HL-60/S4 (cell line): ENCODE measurements at regions not wholly inside any gene's neighbourhood (a gene's known extent, or its start where the extent isn't known, plus 50 kb on each side); places are given as distances from the start of the nearest gene placed in this dataset.

Experiments
- in situ Hi-C: fragments of 300-500 bp; cut with MboI; formaldehyde crosslinking; loops from 2 replicates; pipeline ENCODE4 v1.14.3; 2022; ENCODE audit warnings: low sequenced_read_pairs

DNA sequence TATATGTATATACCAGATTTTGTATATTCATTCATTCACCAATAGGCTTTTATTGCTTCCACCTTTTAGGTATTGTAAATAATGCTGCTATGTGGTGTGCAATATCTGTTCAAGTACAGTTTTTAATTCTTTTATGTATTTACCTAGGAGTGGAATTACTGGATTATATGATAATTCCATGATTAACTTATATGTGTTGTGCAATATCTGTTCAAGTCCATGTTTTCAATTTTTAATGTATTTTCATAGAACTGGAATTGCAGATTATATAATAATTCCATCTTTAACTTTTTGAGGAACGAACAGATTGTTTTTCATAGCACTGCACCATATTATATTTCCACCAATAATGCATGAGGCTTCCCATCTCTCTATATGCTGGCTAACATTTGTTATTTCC is 50.6 kb upstream of the L3MBTL4 start:
- in situ Hi-C loops: no loop called here

DNA sequence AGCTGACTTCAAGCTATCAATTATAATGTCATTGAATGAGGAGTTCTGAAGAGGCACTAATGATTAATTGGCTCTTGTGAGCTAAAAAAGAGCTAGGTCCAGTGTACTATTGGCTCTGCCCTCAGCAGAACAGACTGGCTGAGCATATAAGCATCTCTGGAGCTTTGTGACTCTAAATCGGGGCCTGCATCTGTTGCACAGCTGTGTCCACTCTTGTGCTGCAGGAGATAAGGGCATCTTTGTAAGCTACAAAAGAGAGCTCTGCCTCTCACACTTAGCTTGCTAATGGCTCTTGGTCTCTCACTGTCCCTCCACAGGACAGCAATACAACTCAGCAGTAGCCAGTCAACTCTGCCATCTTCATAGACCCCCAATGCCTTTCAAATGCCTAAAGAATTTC is 61.5 kb upstream of the L3MBTL4 start:
- in situ Hi-C loops: no loop called here

- in situ Hi-C loops: no loop called here
These were observed 62.2 kb upstream of the L3MBTL4 start for GRCh38 chr18:6476880-6477279.

DNA sequence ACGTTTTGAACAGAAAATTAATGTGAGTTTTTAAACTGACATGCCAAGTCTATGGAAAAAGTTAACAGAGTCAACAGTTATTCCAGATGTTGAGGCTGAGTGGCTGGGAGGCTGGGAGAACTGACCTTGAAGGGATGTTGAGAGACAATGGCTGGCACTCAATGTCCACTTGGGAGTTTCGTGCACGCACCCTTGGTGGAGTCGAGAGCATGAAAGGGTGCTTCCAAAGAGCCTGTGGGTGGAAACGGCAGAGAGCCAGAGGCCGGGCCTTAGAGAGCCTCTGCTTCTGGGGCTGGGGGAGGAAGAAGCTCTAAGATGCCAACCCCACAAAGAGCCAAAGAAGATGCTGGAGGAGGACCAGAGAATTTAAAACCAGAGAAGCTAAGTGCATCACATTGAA is 63.4 kb upstream of the L3MBTL4 start:
- in situ Hi-C loops: no loop called here

GRCh38 chr18:6479699-6480098 is 65.0 kb upstream of the L3MBTL4 start:
- in situ Hi-C loops: no loop called here

DNA sequence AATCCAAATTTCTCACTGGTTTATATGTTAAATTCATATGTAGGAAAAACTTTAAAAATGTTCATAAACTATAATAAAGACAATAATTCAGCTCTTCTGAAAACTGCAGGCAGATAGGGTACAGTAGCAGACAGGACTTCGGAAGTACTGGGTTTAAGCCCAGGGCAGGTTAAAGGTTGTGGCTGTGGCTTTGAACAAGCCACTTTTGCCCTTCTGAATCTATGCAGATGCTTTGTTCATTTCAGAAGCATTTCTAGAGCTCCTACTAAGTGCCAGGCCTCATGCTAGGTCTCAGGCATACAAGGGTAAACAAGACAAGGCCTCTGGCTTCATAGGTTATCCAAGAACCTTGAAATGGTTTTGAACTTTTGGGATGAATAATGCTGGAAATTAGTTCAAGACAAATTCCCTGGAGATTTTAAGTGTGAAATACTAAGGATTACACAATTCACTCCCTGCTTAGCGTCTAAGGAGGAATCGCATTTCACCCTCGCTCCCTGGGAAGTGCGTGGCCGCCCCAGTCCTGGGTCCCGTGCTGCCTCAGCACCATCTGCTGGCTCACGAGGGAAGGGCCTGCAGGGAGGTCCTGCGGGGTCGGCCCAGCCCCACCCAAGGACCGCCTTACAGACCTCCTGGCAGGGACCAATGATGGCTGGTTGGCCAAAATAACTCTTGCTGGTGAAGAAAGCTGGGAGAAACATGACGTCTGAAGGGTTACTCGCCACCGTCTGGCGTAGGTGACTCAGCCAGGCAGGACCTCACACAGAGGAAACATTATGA is 67.7 kb upstream of the L3MBTL4 start:
- in situ Hi-C loops: no loop called here

DNA sequence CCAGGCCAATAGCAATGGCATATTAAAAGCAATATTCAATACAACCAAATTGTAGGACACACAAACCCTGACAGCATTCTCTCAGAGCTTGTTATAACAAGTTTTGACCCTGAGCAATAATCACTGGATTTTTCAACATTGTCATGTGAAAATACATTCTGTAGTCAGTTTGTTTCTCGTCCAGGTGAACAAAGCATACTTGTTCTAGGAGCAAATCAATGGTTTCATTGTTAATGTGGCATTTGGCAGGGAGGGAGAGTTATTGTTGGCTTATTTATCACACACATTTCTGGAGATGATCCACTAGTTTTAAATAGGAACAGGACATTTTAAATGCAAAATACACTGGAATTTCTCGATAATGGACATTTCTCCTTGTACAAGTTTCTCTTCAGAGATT is 69.9 kb upstream of the L3MBTL4 start:
- in situ Hi-C loops: no loop called here

DNA sequence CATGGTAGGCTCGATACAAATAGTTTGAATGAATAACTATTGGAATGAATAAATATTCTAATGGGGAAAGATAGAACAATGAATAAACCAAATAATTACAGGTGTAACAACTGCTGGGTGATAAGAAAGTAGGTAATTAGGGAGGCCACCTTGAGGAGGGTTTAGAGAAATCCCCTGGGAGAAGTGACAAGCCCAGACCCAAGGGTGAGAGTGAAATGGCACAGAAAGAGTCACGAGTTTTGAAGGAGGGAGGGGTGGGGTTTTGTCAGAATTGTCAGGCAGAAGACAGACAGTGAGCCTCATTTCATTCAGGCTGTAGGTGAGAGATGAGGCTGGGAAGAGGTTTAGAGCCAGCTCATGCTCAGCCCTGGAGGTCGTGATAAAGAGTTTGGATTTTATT is 71.6 kb upstream of the L3MBTL4 start:
- in situ Hi-C loops: no loop called here

- in situ Hi-C loops: no loop called here
These were observed 72.2 kb upstream of the L3MBTL4 start for GRCh38 chr18:6486764-6487426.

- in situ Hi-C loops: no loop called here
These were observed 73.3 kb upstream of the L3MBTL4 start for GRCh38 chr18:6487968-6488367.

- in situ Hi-C loops: no loop called here
These were observed 74.2 kb upstream of the L3MBTL4 start for GRCh38 chr18:6488956-6489355.

GRCh38 chr18:6489977-6490376 is 75.3 kb upstream of the L3MBTL4 start:
- in situ Hi-C loops: no loop called here

DNA sequence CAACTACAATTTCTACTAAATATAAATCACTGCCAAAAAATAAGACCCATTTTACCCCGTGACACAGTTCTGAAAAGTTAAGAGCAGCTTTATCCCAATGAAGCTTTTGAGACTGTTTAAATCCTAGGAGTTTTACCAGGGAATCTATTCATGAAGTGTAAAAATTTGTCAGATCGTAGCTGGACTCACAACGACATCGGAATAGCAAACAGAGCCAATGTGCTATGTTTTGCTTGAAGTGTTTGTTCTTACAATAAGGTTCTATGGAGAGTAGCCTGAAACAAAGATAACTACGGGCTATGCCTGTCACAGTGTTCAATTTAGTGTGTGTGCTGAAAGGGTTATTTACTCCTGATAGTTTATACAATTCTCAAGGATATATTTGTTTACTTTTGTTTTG is 78.5 kb upstream of the L3MBTL4 start:
- in situ Hi-C loops: no loop called here

GRCh38 chr18:6495536-6495935 is 80.8 kb upstream of the L3MBTL4 start:
- in situ Hi-C loops: no loop called here

GRCh38 chr18:6497543-6497942 is 82.8 kb upstream of the L3MBTL4 start:
- in situ Hi-C loops: no loop called here

- in situ Hi-C loops: no loop called here
These were observed 83.7 kb upstream of the L3MBTL4 start for GRCh38 chr18:6498289-6498856.

DNA sequence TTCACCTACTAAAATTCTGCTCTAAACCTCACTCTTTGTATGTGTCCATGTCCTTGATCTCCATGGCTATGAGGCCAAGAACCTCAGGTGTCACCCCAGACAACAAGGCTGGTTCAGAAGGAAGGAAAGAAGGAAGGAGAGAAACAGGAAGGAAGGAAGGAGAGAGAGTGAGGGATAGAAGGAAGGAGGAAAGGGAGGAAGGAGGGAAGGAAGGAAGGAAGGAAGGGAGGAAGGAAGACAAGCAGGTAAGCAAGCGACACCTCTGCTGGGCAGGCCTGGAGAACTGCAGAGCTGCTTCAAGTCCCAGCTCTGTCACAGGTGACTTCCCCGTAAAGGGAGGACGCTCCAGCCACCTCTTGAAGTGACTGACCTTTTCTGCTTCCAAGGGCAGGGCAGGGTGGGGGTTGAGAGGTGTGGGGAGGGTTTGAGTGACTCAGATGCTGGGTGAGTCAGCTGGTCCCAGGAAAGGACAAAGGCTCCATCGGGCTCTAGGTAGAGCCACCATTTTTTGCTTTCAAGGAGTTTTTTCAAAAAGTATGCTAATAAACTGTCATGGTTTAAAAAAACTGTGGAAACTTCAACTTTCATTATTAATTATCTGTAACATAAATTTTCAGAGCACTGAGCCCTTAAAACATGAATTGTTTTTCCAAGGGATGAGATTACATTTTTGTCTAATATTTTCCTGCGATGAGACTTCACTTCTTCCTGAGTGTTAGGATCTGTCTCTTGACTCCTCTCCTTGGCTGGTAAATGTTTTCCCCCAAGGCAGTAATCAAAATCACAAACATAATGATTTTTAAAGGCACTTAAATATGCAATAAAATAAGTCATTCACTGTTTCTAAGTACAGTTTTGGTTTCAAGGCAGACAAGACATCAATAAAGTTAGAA is 90.1 kb upstream of the L3MBTL4 start:
- in situ Hi-C loops: loop anchor here (25.0 kb wide), 1 partner anchor 107 kb away; no protein-coding TSS in a partner anchor

DNA sequence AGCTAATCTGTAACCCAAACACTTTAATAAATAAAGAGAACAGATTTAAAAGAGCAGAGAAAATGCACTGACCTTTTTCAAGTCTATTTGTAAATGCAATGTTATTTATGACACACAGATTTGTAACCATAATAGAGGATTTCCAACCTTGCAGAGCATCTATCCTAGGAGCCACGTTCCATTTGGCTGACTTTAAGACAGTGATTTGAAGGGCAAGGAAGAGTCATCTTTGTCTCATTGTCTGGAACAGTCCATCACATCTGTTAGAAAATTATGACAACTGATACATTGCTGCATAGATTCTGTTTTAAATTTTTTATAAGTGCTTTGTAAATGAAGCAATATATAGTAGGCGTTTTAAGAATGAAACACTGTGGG is 90.8 kb upstream of the L3MBTL4 start:
- in situ Hi-C loops: loop anchor here (25.0 kb wide), 1 partner anchor 107 kb away; no protein-coding TSS in a partner anchor

- in situ Hi-C loops: loop anchor here (25.0 kb wide), 1 partner anchor 103 kb away; no protein-coding TSS in a partner anchor
These were observed 94.7 kb upstream of the L3MBTL4 start for GRCh38 chr18:6509417-6509816.

- in situ Hi-C loops: loop anchor here (25.0 kb wide), 1 partner anchor 102 kb away; no protein-coding TSS in a partner anchor
These were observed 95.1 kb upstream of the L3MBTL4 start for GRCh38 chr18:6509832-6510231.

DNA sequence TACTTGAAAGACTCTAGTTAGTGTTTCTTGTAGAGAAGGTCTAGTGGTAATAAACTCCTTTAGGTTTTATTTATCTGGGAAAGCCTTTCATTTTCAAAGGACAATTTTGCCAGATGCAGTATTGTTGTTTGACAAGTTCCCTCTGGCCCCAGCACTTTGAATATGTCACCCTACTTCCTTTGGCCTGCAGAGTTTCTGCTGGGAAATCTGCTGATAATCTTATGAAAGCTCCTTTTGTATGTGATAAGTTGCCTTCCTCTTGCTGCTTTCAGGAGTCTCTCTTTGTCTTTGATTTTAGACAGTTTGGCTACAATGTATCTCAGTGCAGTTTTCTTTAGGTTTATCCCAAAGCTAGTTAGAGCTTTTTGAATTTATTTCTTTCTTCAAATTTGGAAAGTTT is 106.2 kb upstream of the L3MBTL4 start:
- in situ Hi-C loops: loop anchor here (25.0 kb wide), 1 partner anchor 91 kb away; no protein-coding TSS in a partner anchor
